ENCODE measurements at regions not wholly inside any gene's neighbourhood (a gene's known extent, or its start where the extent isn't known, plus 50 kb on each side); places are given as distances from the start of the nearest gene placed in this dataset.

GRCh38 chr18:8984131-8984721, 118.3 kb upstream of the NDUFV2 start:
- Histone ChIP-seq H3K4me2 (ENCODE audit: insufficient read depth, low read length) (no peak overlapping the region), H3K9me1 (replicated peaks; ENCODE audit: control insufficient read depth, extremely low read depth, insufficient read depth, low read length) (no peaks in the 10 kb centered on the region), H3K27ac (ENCODE audit: insufficient read depth, low read depth, low read length) (no peak overlapping the region), H3K9me3 (replicated peaks; ENCODE audit: control insufficient read depth, insufficient read depth, low read length) (no peaks in the 10 kb centered on the region), H3K4me3 (replicated peaks in 1 of 3; ENCODE audit: insufficient read depth in 1 of 3, low read depth in 1 of 3, low read length in 3 of 3) (no peak overlapping the region), H3K4me1 (ENCODE audit: control insufficient read depth, extremely low read depth, insufficient read depth, low read length) (no peaks in the 10 kb centered on the region), H3K79me2 (ENCODE audit: control insufficient read depth, insufficient read depth, low read length) (no peaks in the 10 kb centered on the region), H3K9ac (replicated peaks; ENCODE audit: extremely low read depth, insufficient read depth, low read length) (no peak overlapping the region), H3K36me3 (ENCODE audit: control insufficient read depth in 2 of 2, extremely low read depth in 1 of 2, insufficient read depth in 2 of 2, low read length in 2 of 2) (no peaks in the 10 kb centered on the region), H3K27me3 (ENCODE audit: control insufficient read depth in 2 of 2, insufficient read depth in 2 of 2, low read length in 2 of 2) (no peaks in the 10 kb centered on the region), H2AFZ (ENCODE audit: low read depth, low read length) (no peak overlapping the region), H4K20me1 (replicated peaks; ENCODE audit: control insufficient read depth, extremely low read depth, insufficient read depth, low read length) (no peaks in the 10 kb centered on the region)
- ChIA-PET POLR2A (interaction anchor here (0.7 kb wide), 1 partner anchor 289 kb away, joined by 3 read pairs; no protein-coding TSS in a partner anchor), CTCF (interaction anchor here (0.6 to 8.6 kb wide), 10 partner anchors 72 to 1039 kb away, joined by 3 to 146 read pairs (median 9); no protein-coding TSS in a partner anchor)
- FAIRE-seq (no peak), DNase-seq (ENCODE audit: low read depth, low spot score) (no peak)
- no peak for TF ChIP-seq EZH2 (IDR thresholded peaks at IDR 0.05; ENCODE audit: borderline replicate concordance, low read depth, low read length, severe bottlenecking)
- TF ChIP-seq CTCF (IDR thresholded peaks at IDR 0.05; ENCODE audit: extremely low read depth in 1 of 2, insufficient read depth in 1 of 2, low read depth in 1 of 2, low read length in 2 of 2), result no peak
- no peak for TF ChIP-seq POLR2AphosphoS5 (IDR thresholded peaks at IDR 0.05; ENCODE audit: insufficient read depth, low read depth, low read length)
- no peak for TF ChIP-seq MYC (IDR thresholded peaks at IDR 0.05; ENCODE audit: low read depth, low read length)
- TF ChIP-seq GATA2 (IDR thresholded peaks at IDR 0.05; ENCODE audit: insufficient read depth, insufficient read length, low read depth, low read length), result no peak
- no peak for TF ChIP-seq JUN (IDR thresholded peaks at IDR 0.05; ENCODE audit: borderline replicate concordance, insufficient read depth, insufficient read length, low read depth)
- BruUV-seq (replicated peaks), result no TSS peak
- dilution Hi-C loops (cut with MboI; ENCODE audit: extremely low pct_ligation_motif_present, low sequenced_read_pairs) (loop anchor here (25.0 kb wide), 1 partner anchor 347 kb away; no protein-coding TSS in a partner anchor), intact Hi-C loops (cut with micrococcal nuclease) (no loop called here)
